ENCODE measurements at regions not wholly inside any gene's neighbourhood (a gene's known extent, or its start where the extent isn't known, plus 50 kb on each side); places are given as distances from the start of the nearest gene placed in this dataset.

- DNase-seq, result no peak
These were observed 51.6 kb upstream of the PRDM8 start for GRCh38 chr4:80145739-80146138.

GRCh38 chr4:80144676-80145470 lies 52.4 kb upstream of the PRDM8 start:
- peak; percentile 36 for DNase-seq

GRCh38 chr4:80143307-80143679 lies 54.0 kb upstream of the PRDM8 start:
- DNase-seq, result no peak

- no peak for DNase-seq
These were observed 54.7 kb upstream of the PRDM8 start for GRCh38 chr4:80142394-80143306.

- no peak for DNase-seq
These were observed 55.8 kb upstream of the PRDM8 start for GRCh38 chr4:80141543-80141942.

- DNase-seq, result no peak
These were observed 57.1 kb upstream of the PRDM8 start for GRCh38 chr4:80140194-80140593.

DNA sequence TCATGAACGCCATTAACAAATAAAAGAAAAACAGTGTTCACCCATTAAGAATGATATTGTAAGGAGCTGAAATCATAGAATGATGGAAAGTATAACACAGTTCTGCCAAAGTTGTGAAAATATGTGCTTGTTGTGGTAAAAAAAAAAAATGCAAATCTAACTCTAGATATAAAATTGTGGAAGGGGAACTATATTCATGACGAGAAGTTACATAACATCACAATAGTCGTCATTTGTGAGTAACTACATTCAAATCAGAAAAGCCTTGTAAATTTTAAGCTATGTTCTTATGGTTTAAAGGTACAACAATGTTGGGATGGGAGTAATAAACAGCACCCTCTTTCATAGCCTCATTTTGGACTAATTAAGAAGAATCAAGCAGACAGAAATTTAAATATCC lies 57.6 kb upstream of the PRDM8 start:
- no peak for DNase-seq

GRCh38 chr4:80138551-80139538 lies 58.5 kb upstream of the PRDM8 start:
- no peak for DNase-seq

DNA sequence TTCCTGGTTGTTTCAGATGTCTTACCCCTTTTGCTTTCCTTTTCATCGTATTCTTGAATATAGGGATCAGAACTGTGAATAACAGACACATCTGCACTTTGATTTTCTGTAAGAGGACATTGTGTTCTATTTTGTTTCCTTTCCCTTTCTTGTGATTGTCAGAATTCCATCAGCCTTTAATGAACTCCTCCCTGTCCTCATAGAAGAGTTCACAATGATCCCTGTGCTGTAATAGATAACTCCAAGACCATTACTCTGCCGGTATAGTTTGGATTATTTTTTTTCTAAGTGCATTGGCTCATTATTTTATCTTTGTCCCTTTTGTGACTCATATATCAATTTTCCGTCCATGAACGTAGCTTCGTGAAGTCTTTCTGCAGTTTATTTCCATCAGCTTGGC lies 59.7 kb upstream of the PRDM8 start:
- no peak for DNase-seq

DNA sequence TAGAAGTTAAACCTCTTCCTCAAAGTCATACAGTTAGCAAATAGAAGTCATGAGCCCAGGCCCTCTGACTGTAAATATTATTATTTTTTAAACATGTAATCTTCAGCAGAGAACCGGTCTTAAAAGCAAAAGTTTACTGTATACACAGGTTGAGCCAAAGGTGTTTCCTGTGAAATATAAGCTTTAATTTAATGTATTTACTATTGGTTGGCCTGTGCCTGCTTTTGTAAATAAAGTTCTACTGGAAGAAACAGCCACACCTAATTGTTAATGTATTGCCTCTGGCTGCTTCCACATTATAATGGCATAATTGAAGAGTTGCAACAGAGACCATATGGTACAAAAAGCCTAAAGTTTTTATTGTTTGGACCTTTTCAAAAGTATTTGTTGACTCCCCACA lies 61.0 kb upstream of the PRDM8 start:
- DNase-seq, result no peak

GRCh38 chr4:80135702-80136058 lies 61.6 kb upstream of the PRDM8 start:
- DNase-seq, result no peak

- DNase-seq, result peak; percentile 54
These were observed 62.1 kb upstream of the ANTXR2 start for GRCh38 chr4:80134936-80135701.

GRCh38 chr4:80133240-80133783 lies 60.3 kb upstream of the ANTXR2 start:
- DNase-seq, result no peak

- DNase-seq, result no peak
These were observed 56.8 kb upstream of the ANTXR2 start for GRCh38 chr4:80129785-80130184.

- no peak for DNase-seq
These were observed 55.9 kb upstream of the ANTXR2 start for GRCh38 chr4:80128941-80129340.

DNA sequence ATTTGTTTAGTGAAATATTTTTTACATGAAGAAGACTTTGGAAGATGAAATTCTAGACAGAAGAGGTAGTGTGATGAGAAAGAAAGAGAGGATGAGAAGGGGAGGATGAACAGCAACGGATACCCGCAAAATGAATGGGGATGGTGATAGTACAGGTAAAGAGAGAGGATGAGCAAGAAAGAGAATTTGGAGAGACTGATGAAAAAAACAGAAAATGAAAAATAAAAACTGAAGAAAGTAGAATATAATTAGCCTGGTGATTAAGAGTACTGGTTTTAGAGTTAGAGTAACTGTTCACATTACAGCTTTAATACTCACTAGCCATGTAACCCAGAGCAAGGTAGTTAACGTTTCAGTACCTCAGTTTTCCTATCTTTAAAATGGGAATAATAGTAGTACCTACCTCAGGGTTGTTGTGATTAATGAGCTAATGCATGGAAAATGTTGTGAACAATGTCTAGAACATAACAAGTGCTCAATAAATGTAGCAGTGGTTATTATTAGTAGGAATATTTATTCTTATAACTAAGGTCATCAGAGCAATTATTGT lies 54.9 kb upstream of the ANTXR2 start:
- no peak for DNase-seq

GRCh38 chr4:80126435-80126834 lies 53.4 kb upstream of the ANTXR2 start:
- DNase-seq, result no peak

DNA sequence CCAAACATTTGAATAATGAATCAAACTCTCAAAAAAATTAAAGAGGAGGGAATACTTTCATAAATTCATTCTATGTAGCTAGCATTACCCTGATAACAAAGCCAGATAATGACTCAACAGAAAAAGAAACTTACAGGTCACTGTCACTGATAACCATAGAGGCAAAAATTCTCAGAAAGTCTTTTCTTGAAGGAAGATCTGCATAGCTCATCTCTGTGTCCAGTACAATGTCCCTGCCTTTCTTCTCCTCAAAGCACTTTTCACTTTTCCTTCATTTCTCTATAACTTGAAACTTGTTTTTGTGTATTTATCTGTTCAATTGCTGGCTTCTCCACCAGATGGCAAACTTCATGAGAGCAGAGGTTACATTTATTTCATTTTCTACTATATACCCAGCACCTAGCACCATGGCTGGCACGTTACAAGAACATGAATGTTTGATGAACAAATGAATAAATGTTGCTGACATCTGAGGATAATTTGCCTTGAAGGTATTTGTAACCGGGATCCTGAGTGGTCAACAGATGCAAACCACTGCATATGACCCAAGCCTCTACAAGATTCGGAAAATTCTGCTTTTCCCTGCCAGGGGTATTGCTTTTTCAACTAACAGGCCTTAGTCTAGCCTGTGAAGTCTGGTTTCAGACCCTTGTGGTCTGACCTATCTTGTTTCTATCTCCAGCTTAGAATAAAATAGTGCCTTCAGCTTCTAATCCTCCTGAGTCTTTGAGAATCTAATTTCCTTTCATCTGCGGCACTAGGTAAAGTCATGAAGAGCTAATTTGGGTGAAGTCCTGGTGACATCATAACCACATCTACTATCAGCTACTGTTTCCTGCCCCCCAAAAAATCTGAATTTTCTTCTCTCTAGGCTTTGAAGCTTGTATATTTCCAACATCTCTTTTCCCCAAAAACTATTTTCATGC lies 52.5 kb upstream of the ANTXR2 start:
- peak; percentile 21 for DNase-seq

GRCh38 chr4:80124246-80125211 lies 51.5 kb upstream of the ANTXR2 start:
- DNase-seq, result no peak
